MM.1S (cell line): ENCODE measurements at regions not wholly inside any gene's neighbourhood (a gene's known extent, or its start where the extent isn't known, plus 50 kb on each side); places are given as distances from the start of the nearest gene placed in this dataset.
"Not testable (repeated sequence)": the region's sequence is repeated elsewhere in the genome, so short reads cannot be mapped to it uniquely, and the experiment has no call there.

Source experiments
- DNase-seq: peaks from one replicate; pipeline ENCODE4 v3.0.0-alpha.2; 2015
- H2AFZ ChIP-seq: fragments of 300-600 bp; sonication (generic); 2 replicates; pipeline ENCODE4 v1.6.0; 2016; ENCODE audit warnings: antibody characterized with exemption, low read length
- H3F3A ChIP-seq: fragments of 300-600 bp; sonication (generic); 2 replicates; pipeline ENCODE4 v1.6.1; 2016; ENCODE audit warnings: mild to moderate bottlenecking, antibody characterized with exemption, low read length, moderate library complexity, mixed read lengths; ENCODE audit not compliant: insufficient read depth
- H3K27ac ChIP-seq: fragments of 300-600 bp; sonication (generic); 2 replicates; pipeline ENCODE4 v1.5.1; 2016; ENCODE audit warnings: mild to moderate bottlenecking, low read length
- H3K27me3 ChIP-seq: fragments of 300-600 bp; sonication (generic); replicated peaks from 2 replicates; pipeline ENCODE4 v1.6.0; 2016; ENCODE audit warnings: low read length; ENCODE audit not compliant: insufficient read depth
- H3K36me3 ChIP-seq: fragments of 300-600 bp; sonication (generic); replicated peaks from 2 replicates; pipeline ENCODE4 v1.6.1; 2016; ENCODE audit warnings: mild to moderate bottlenecking, low read length, mixed read lengths; ENCODE audit not compliant: insufficient read depth
- H3K4me1 ChIP-seq: fragments of 300-600 bp; sonication (generic); 2 replicates; pipeline ENCODE4 v1.6.1; 2016; ENCODE audit warnings: low read length, mixed read lengths
- H3K4me2 ChIP-seq: fragments of 300-600 bp; sonication (generic); 2 replicates; pipeline ENCODE4 v1.6.0; 2016; ENCODE audit warnings: low read depth, low read length
- H3K4me3 ChIP-seq: fragments of 300-600 bp; sonication (generic); 2 replicates; pipeline ENCODE4 v1.5.1; 2016; ENCODE audit warnings: low read length, mixed read lengths
- H3K79me2 ChIP-seq: fragments of 300-600 bp; sonication (generic); 2 replicates; pipeline ENCODE4 v1.6.1; 2016; ENCODE audit warnings: mixed run types, low read length, mixed read lengths
- H3K9ac ChIP-seq: fragments of 300-600 bp; sonication (generic); 2 replicates; pipeline ENCODE4 v1.6.1; 2016; ENCODE audit warnings: low read length, mixed read lengths
- H3K9me2 ChIP-seq: fragments of 300-600 bp; sonication (generic); replicated peaks from 2 replicates; pipeline ENCODE4 v1.6.1; 2016; ENCODE audit warnings: mild to moderate bottlenecking, low read length, mixed read lengths; ENCODE audit not compliant: insufficient read depth
- H3K9me3 ChIP-seq: fragments of 300-600 bp; sonication (generic); replicated peaks from 2 replicates; pipeline ENCODE4 v1.6.1; 2016; ENCODE audit warnings: mild to moderate bottlenecking, low read length, mixed read lengths; ENCODE audit not compliant: insufficient read depth
- H4K20me1 ChIP-seq: fragments of 300-600 bp; sonication (generic); 2 replicates; pipeline ENCODE4 v1.6.1; 2016; ENCODE audit warnings: mild to moderate bottlenecking, low read length, moderate library complexity, mixed read lengths; ENCODE audit not compliant: insufficient read depth
- CTCF ChIP-seq: fragments of 300-600 bp; sonication (generic); IDR thresholded peaks from 2 replicates; pipeline ENCODE4 v1.5.1; 2016; ENCODE audit warnings: antibody characterized with exemption, low read length, mixed read lengths

DNA sequence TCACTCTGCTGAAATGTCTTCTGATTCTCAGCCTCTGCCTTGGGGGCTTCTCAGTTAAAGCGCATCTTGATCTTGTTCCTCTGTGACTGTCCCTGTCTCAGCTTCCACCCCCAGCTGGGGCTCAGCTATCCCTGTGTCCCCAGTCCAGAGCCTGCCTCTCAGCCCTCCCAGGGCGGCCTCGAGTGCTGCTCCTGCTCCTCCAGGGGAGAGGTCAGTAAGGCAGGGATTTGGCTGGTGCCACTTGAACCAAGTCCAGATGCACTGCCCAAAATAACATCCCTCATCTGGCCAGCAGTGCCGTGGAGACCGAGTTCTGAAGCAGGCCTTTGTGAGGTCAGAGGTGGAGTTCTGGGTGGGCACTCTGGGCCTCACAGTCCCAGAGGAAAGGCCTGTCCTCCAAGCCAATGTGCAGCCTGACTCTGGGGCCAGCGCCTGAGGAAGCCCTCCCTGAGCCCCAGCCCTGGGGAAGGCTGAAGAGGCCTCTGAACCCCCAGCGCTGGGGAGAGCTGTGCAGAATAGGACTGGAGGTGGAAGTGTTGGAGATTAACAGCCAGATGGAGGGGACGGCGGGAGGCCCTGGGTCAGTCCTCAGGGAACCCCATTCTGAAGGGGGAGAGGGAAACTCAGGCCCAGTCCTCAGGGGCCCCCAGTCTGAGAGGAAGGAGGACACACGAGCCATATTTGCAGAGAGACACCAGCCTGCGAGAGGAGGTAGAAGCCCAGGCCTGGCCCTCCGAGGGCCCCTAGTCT is 943.7 kb downstream of the SPATA31A6 start:
- not testable (repeated sequence) for H3F3A ChIP-seq, H3K9me3 ChIP-seq, H3K9ac ChIP-seq, H3K4me2 ChIP-seq, H4K20me1 ChIP-seq, H3K36me3 ChIP-seq, H3K79me2 ChIP-seq, H3K9me2 ChIP-seq, DNase-seq, H3K4me1 ChIP-seq, H3K4me3 ChIP-seq, H3K27me3 ChIP-seq, H2AFZ ChIP-seq, H3K27ac ChIP-seq

GRCh38 chr9:43127949-43128348 is 944.5 kb downstream of the SPATA31A6 start:
- not testable (repeated sequence) for H3K4me3 ChIP-seq, H3K27ac ChIP-seq, H4K20me1 ChIP-seq, H3K27me3 ChIP-seq, H3K9ac ChIP-seq, H3K79me2 ChIP-seq, H3K9me3 ChIP-seq, H3K4me2 ChIP-seq, H3F3A ChIP-seq, H3K4me1 ChIP-seq, H2AFZ ChIP-seq, DNase-seq, H3K36me3 ChIP-seq, H3K9me2 ChIP-seq
- TF ChIP-seq CTCF = peak; percentile 20; the same call in 1 of the 2 replicates

DNA sequence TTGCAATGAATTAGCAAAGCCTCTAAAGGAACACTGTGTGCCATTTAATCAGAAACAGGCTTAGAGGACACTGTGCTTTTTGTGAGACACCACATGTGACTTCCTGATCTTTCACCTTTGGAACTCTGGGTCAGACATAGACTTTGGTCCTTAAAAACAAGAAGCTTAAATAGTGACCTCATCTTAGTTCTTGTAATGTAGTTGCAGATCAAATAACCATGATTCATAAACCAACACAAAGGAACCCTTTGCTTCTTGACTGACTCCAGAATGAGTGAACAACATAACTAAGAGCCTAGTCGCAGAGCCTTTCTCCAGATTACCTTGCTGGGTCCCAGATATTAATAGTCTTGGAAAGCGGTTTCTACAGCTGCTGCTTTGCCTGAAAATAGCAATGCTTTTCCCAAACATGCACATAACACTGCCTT is 947.3 kb downstream of the SPATA31A6 start:
- DNase-seq = not testable (repeated sequence)

DNA sequence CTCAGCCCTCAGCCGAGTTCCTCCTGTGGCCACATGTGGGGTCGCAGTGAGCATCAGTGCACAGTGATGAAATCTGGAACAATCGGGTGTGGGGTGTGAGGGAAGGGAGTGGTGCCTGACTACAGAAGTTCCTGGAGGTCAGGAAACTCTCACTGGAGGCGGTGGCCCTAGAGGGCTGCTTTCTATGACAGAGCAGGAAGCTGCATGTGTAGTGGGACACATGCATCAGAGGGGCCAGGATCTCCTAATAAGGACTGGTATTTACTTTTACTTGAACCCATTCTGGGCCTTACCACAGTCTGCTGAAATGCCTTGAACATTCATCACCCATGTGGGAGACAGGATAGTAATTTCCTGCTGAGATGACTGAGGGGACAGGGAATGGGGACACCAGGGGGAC is 952.0 kb downstream of the SPATA31A6 start:
- not testable (repeated sequence) for H3K27ac ChIP-seq, H3K9me3 ChIP-seq, H3K4me2 ChIP-seq, H4K20me1 ChIP-seq, H3F3A ChIP-seq, H3K79me2 ChIP-seq, H3K9me2 ChIP-seq, H3K36me3 ChIP-seq, H3K27me3 ChIP-seq, DNase-seq, H3K4me3 ChIP-seq, H3K9ac ChIP-seq, H3K4me1 ChIP-seq, H2AFZ ChIP-seq

More for the DNA sequence above, 947.3 kb downstream of the SPATA31A6 start:
- H2AFZ ChIP-seq, H3K36me3 ChIP-seq, H3K9me2 ChIP-seq, H3K4me1 ChIP-seq, H3K4me2 ChIP-seq, H3K27me3 ChIP-seq, H3K9ac ChIP-seq, H3K79me2 ChIP-seq, H4K20me1 ChIP-seq, H3K27ac ChIP-seq, H3K4me3 ChIP-seq, H3K9me3 ChIP-seq, H3F3A ChIP-seq: not testable (repeated sequence)

- not testable (repeated sequence) for H3K4me3 ChIP-seq, H3K27ac ChIP-seq, H3K36me3 ChIP-seq, H3K27me3 ChIP-seq, H3K4me1 ChIP-seq, H4K20me1 ChIP-seq, H3K9ac ChIP-seq, H3F3A ChIP-seq, H3K4me2 ChIP-seq, H2AFZ ChIP-seq, H3K9me3 ChIP-seq, H3K9me2 ChIP-seq, DNase-seq, H3K79me2 ChIP-seq
Measured at GRCh38 chr9:43138909-43139308, 955.5 kb downstream of the SPATA31A6 start.

DNA sequence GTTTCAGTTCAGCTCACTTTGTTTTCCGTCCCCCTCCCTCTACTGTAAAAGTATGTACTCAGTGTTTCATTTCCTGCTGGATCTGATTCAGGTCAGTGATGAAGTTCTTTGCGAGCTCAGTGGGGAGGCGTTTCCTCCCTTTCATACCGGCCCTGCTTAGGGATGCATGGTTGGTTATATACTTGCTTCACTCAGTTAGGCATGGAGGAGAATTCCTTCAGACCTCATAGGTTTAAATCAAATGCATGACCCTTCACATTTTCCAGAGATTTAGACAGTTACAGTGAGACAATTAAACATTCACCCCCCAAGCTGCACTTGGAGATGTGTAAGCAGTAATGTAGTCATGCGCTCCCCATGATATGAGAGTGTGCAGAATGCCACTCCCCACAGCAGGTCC is 955.9 kb downstream of the SPATA31A6 start:
- not testable (repeated sequence) for H4K20me1 ChIP-seq, H3K9ac ChIP-seq, H3K36me3 ChIP-seq, H3F3A ChIP-seq, DNase-seq, H3K4me3 ChIP-seq, H3K27me3 ChIP-seq, H3K9me2 ChIP-seq, H2AFZ ChIP-seq, H3K4me2 ChIP-seq, H3K4me1 ChIP-seq, H3K79me2 ChIP-seq, H3K9me3 ChIP-seq
- H3K27ac ChIP-seq = peak overlapping the region; percentile 27; the same call in 1 of the 2 replicates

- H3K4me3 ChIP-seq, H3K4me2 ChIP-seq, H3K79me2 ChIP-seq, H3K9me2 ChIP-seq, H4K20me1 ChIP-seq, H3K9ac ChIP-seq, H3K4me1 ChIP-seq, H3K36me3 ChIP-seq, DNase-seq, H2AFZ ChIP-seq, H3K27me3 ChIP-seq, H3K9me3 ChIP-seq, H3F3A ChIP-seq: not testable (repeated sequence)
- peak overlapping the region; percentile 27; the same call in 1 of the 2 replicates for H3K27ac ChIP-seq
Measured at GRCh38 chr9:43139878-43140608, 956.6 kb downstream of the SPATA31A6 start.
